Nephron progenitor cell (in vitro differentiated cells): ENCODE measurements at regions not wholly inside any gene's neighbourhood (a gene's known extent, or its start where the extent isn't known, plus 50 kb on each side); places are given as distances from the start of the nearest gene placed in this dataset.

Experiments
- DNase-seq: peaks from one replicate; pipeline ENCODE4 v3.0.0; 2021
- H3K27ac Mint-ChIP-seq: 2 replicates; pipeline ENCODE4 v1.8.0; 2021; ENCODE audit warnings: mild to moderate bottlenecking, moderate library complexity, mixed read lengths
- H3K27me3 Mint-ChIP-seq: 2 replicates; pipeline ENCODE4 v1.8.0; 2021; ENCODE audit warnings: mild to moderate bottlenecking, low read depth, mixed read lengths; ENCODE audit not compliant: poor library complexity
- H3K36me3 Mint-ChIP-seq: 2 replicates; pipeline ENCODE4 v1.8.0; 2021; ENCODE audit warnings: low read depth, mixed read lengths
- H3K4me1 Mint-ChIP-seq: 2 replicates; pipeline ENCODE4 v1.8.0; 2021; ENCODE audit warnings: mixed read lengths
- H3K4me3 Mint-ChIP-seq: 2 replicates; pipeline ENCODE4 v1.8.0; 2021; ENCODE audit warnings: mild to moderate bottlenecking, moderate library complexity, mixed read lengths
- H3K9me3 Mint-ChIP-seq: 2 replicates; pipeline ENCODE4 v1.8.0; 2021; ENCODE audit warnings: mild to moderate bottlenecking, moderate library complexity, mixed read lengths
- CTCF ChIP-seq: fragments of 200-600 bp; sonication (generic); IDR thresholded peaks from 2 replicates; pipeline ENCODE4 v1.5.0; 2021; ENCODE audit warnings: antibody characterized with exemption

- H3K4me3 Mint-ChIP-seq, result no peak overlapping the region
- H3K9me3 Mint-ChIP-seq, result peaks cover 11% of the 10 kb centered on the region
- no peak overlapping the region for H3K27ac Mint-ChIP-seq
Observed at GRCh38 chr9:106084702-106085101, 390.4 kb downstream of the TMEM38B start.

GRCh38 chr9:106085479-106085878 is 391.1 kb downstream of the TMEM38B start:
- Mint-ChIP-seq H3K4me1 (no peaks in the 10 kb centered on the region), H3K9me3 (peaks cover 13% of the 10 kb centered on the region), H3K4me3 (no peak overlapping the region), H3K27me3 (peaks cover 7% of the 10 kb centered on the region), H3K36me3 (no peaks in the 10 kb centered on the region), H3K27ac (no peak overlapping the region)
- DNase-seq, result no peak
- TF ChIP-seq CTCF, result no peak

More at GRCh38 chr9:106084702-106085101, 390.4 kb downstream of the TMEM38B start:
- Mint-ChIP-seq H3K4me1 (no peaks in the 10 kb centered on the region), H3K27me3 (peaks cover 7% of the 10 kb centered on the region), H3K36me3 (no peaks in the 10 kb centered on the region)
- no peak for TF ChIP-seq CTCF
- no peak for DNase-seq

- no peak for DNase-seq
- no peaks in the 10 kb centered on the region for H3K36me3 Mint-ChIP-seq
- peaks cover 7% of the 10 kb centered on the region for H3K27me3 Mint-ChIP-seq
- no peak for TF ChIP-seq CTCF
- peaks cover 29% of the 10 kb centered on the region for H3K9me3 Mint-ChIP-seq
- H3K27ac Mint-ChIP-seq, result no peak overlapping the region
- H3K4me3 Mint-ChIP-seq, result no peak overlapping the region
- H3K4me1 Mint-ChIP-seq, result no peaks in the 10 kb centered on the region
Observed at GRCh38 chr9:106092083-106092482, 397.7 kb downstream of the TMEM38B start.

GRCh38 chr9:106102821-106103220 is 408.5 kb downstream of the TMEM38B start:
- Mint-ChIP-seq H3K9me3 (peaks cover 2% of the 10 kb centered on the region), H3K27me3 (peaks cover 3% of the 10 kb centered on the region), H3K36me3 (no peaks in the 10 kb centered on the region), H3K27ac (no peak overlapping the region), H3K4me1 (no peaks in the 10 kb centered on the region), H3K4me3 (no peak overlapping the region)
- TF ChIP-seq CTCF, result no peak
- DNase-seq, result no peak

- no peaks in the 10 kb centered on the region for H3K4me1 Mint-ChIP-seq
- H3K27me3 Mint-ChIP-seq, result peaks cover 4% of the 10 kb centered on the region
- H3K27ac Mint-ChIP-seq, result no peak overlapping the region
- H3K36me3 Mint-ChIP-seq, result no peaks in the 10 kb centered on the region
- no peak overlapping the region for H3K4me3 Mint-ChIP-seq
- TF ChIP-seq CTCF, result no peak
- H3K9me3 Mint-ChIP-seq, result peaks cover 3% of the 10 kb centered on the region
- DNase-seq, result no peak
Observed at GRCh38 chr9:106104887-106105286, 410.5 kb downstream of the TMEM38B start.

- H3K27me3 Mint-ChIP-seq, result peaks cover 4% of the 10 kb centered on the region
- H3K9me3 Mint-ChIP-seq, result peaks cover 3% of the 10 kb centered on the region
- DNase-seq, result no peak
- H3K36me3 Mint-ChIP-seq, result no peaks in the 10 kb centered on the region
- H3K27ac Mint-ChIP-seq, result no peak overlapping the region
- H3K4me1 Mint-ChIP-seq, result peaks cover 10% of the 10 kb centered on the region
- TF ChIP-seq CTCF, result no peak
- no peak overlapping the region for H3K4me3 Mint-ChIP-seq
Observed at GRCh38 chr9:106106396-106106795, 412.1 kb downstream of the TMEM38B start.
